ENCODE measurements at regions not wholly inside any gene's neighbourhood (a gene's known extent, or its start where the extent isn't known, plus 50 kb on each side); places are given as distances from the start of the nearest gene placed in this dataset.
"Not testable (repeated sequence)": the region's sequence is repeated elsewhere in the genome, so short reads cannot be mapped to it uniquely, and the experiment has no call there.

- H3K27me3 ChIP-seq (ENCODE audit: insufficient read depth, insufficient read length); H3K9me3 ChIP-seq (ENCODE audit: insufficient read depth, low read length); DNase-seq (ENCODE audit: low read depth, low spot score); H3K9ac ChIP-seq (ENCODE audit: insufficient read length, low read depth); H3K36me3 ChIP-seq (ENCODE audit: insufficient read depth, insufficient read length, low read length); H3K4me1 ChIP-seq (ENCODE audit: insufficient read depth, insufficient read length); H3K4me3 ChIP-seq (ENCODE audit: insufficient read length, low read depth): not testable (repeated sequence)
These were observed 948.6 kb upstream of the TPTE start for GRCh38 chr21:9572782-9573181.

GRCh38 chr21:9573528-9573927 lies 947.9 kb upstream of the TPTE start:
- H3K4me3 ChIP-seq (ENCODE audit: insufficient read length, low read depth); H3K9me3 ChIP-seq (ENCODE audit: insufficient read depth, low read length); H3K4me1 ChIP-seq (ENCODE audit: insufficient read depth, insufficient read length); H3K27me3 ChIP-seq (ENCODE audit: insufficient read depth, insufficient read length); H3K36me3 ChIP-seq (ENCODE audit: insufficient read depth, insufficient read length, low read length); H3K9ac ChIP-seq (ENCODE audit: insufficient read length, low read depth); DNase-seq (ENCODE audit: low read depth, low spot score): not testable (repeated sequence)

GRCh38 chr21:9579275-9579674 lies 942.1 kb upstream of the TPTE start:
- H3K36me3 ChIP-seq (ENCODE audit: insufficient read depth, insufficient read length, low read length); DNase-seq (ENCODE audit: low read depth, low spot score); H3K4me1 ChIP-seq (ENCODE audit: insufficient read depth, insufficient read length); H3K9ac ChIP-seq (ENCODE audit: insufficient read length, low read depth); H3K9me3 ChIP-seq (ENCODE audit: insufficient read depth, low read length); H3K27me3 ChIP-seq (ENCODE audit: insufficient read depth, insufficient read length); H3K4me3 ChIP-seq (ENCODE audit: insufficient read length, low read depth): not testable (repeated sequence)

GRCh38 chr21:9587941-9588340 lies 933.4 kb upstream of the TPTE start:
- not testable (repeated sequence) for H3K9me3 ChIP-seq (ENCODE audit: insufficient read depth, low read length); H3K9ac ChIP-seq (ENCODE audit: insufficient read length, low read depth); H3K36me3 ChIP-seq (ENCODE audit: insufficient read depth, insufficient read length, low read length); H3K4me3 ChIP-seq (ENCODE audit: insufficient read length, low read depth); H3K4me1 ChIP-seq (ENCODE audit: insufficient read depth, insufficient read length); DNase-seq (ENCODE audit: low read depth, low spot score); H3K27me3 ChIP-seq (ENCODE audit: insufficient read depth, insufficient read length)

GRCh38 chr21:9592591-9592990 lies 928.8 kb upstream of the TPTE start:
- not testable (repeated sequence) for H3K36me3 ChIP-seq (ENCODE audit: insufficient read depth, insufficient read length, low read length); H3K4me3 ChIP-seq (ENCODE audit: insufficient read length, low read depth); H3K9ac ChIP-seq (ENCODE audit: insufficient read length, low read depth)

GRCh38 chr21:9593646-9594045 lies 927.7 kb upstream of the TPTE start:
- not testable (repeated sequence) for DNase-seq (ENCODE audit: low read depth, low spot score); H3K36me3 ChIP-seq (ENCODE audit: insufficient read depth, insufficient read length, low read length); H3K4me3 ChIP-seq (ENCODE audit: insufficient read length, low read depth); H3K9me3 ChIP-seq (ENCODE audit: insufficient read depth, low read length); H3K4me1 ChIP-seq (ENCODE audit: insufficient read depth, insufficient read length); H3K27me3 ChIP-seq (ENCODE audit: insufficient read depth, insufficient read length); H3K9ac ChIP-seq (ENCODE audit: insufficient read length, low read depth)

More at GRCh38 chr21:9592591-9592990, 928.8 kb upstream of the TPTE start:
- not testable (repeated sequence) for DNase-seq (ENCODE audit: low read depth, low spot score); H3K4me1 ChIP-seq (ENCODE audit: insufficient read depth, insufficient read length); H3K9me3 ChIP-seq (ENCODE audit: insufficient read depth, low read length); H3K27me3 ChIP-seq (ENCODE audit: insufficient read depth, insufficient read length)

- H3K4me3 ChIP-seq (ENCODE audit: insufficient read length, low read depth); DNase-seq (ENCODE audit: low read depth, low spot score); H3K27me3 ChIP-seq (ENCODE audit: insufficient read depth, insufficient read length); H3K9ac ChIP-seq (ENCODE audit: insufficient read length, low read depth); H3K36me3 ChIP-seq (ENCODE audit: insufficient read depth, insufficient read length, low read length); H3K4me1 ChIP-seq (ENCODE audit: insufficient read depth, insufficient read length); H3K9me3 ChIP-seq (ENCODE audit: insufficient read depth, low read length): not testable (repeated sequence)
These were observed 907.4 kb upstream of the TPTE start for GRCh38 chr21:9614011-9614410.

GRCh38 chr21:9621121-9621793 lies 900.1 kb upstream of the TPTE start:
- H3K4me1 ChIP-seq (ENCODE audit: insufficient read depth, insufficient read length); H3K9ac ChIP-seq (ENCODE audit: insufficient read length, low read depth); H3K36me3 ChIP-seq (ENCODE audit: insufficient read depth, insufficient read length, low read length); H3K9me3 ChIP-seq (ENCODE audit: insufficient read depth, low read length); DNase-seq (ENCODE audit: low read depth, low spot score); H3K4me3 ChIP-seq (ENCODE audit: insufficient read length, low read depth); H3K27me3 ChIP-seq (ENCODE audit: insufficient read depth, insufficient read length): not testable (repeated sequence)

GRCh38 chr21:9628051-9628450 lies 893.3 kb upstream of the TPTE start:
- not testable (repeated sequence) for H3K9ac ChIP-seq (ENCODE audit: insufficient read length, low read depth); H3K27me3 ChIP-seq (ENCODE audit: insufficient read depth, insufficient read length); H3K36me3 ChIP-seq (ENCODE audit: insufficient read depth, insufficient read length, low read length); H3K4me3 ChIP-seq (ENCODE audit: insufficient read length, low read depth); H3K4me1 ChIP-seq (ENCODE audit: insufficient read depth, insufficient read length); H3K9me3 ChIP-seq (ENCODE audit: insufficient read depth, low read length); DNase-seq (ENCODE audit: low read depth, low spot score)

- H3K9me3 ChIP-seq (ENCODE audit: insufficient read depth, low read length); DNase-seq (ENCODE audit: low read depth, low spot score); H3K27me3 ChIP-seq (ENCODE audit: insufficient read depth, insufficient read length); H3K36me3 ChIP-seq (ENCODE audit: insufficient read depth, insufficient read length, low read length); H3K4me1 ChIP-seq (ENCODE audit: insufficient read depth, insufficient read length); H3K4me3 ChIP-seq (ENCODE audit: insufficient read length, low read depth); H3K9ac ChIP-seq (ENCODE audit: insufficient read length, low read depth): not testable (repeated sequence)
These were observed 874.0 kb upstream of the TPTE start for GRCh38 chr21:9647409-9647808.

GRCh38 chr21:9648331-9648730 lies 873.1 kb upstream of the TPTE start:
- not testable (repeated sequence) for DNase-seq (ENCODE audit: low read depth, low spot score); H3K4me3 ChIP-seq (ENCODE audit: insufficient read length, low read depth); H3K9me3 ChIP-seq (ENCODE audit: insufficient read depth, low read length); H3K4me1 ChIP-seq (ENCODE audit: insufficient read depth, insufficient read length); H3K27me3 ChIP-seq (ENCODE audit: insufficient read depth, insufficient read length); H3K36me3 ChIP-seq (ENCODE audit: insufficient read depth, insufficient read length, low read length); H3K9ac ChIP-seq (ENCODE audit: insufficient read length, low read depth)

GRCh38 chr21:9648947-9649720 lies 872.2 kb upstream of the TPTE start:
- not testable (repeated sequence) for H3K9ac ChIP-seq (ENCODE audit: insufficient read length, low read depth); H3K36me3 ChIP-seq (ENCODE audit: insufficient read depth, insufficient read length, low read length); H3K27me3 ChIP-seq (ENCODE audit: insufficient read depth, insufficient read length); H3K4me1 ChIP-seq (ENCODE audit: insufficient read depth, insufficient read length); H3K4me3 ChIP-seq (ENCODE audit: insufficient read length, low read depth); H3K9me3 ChIP-seq (ENCODE audit: insufficient read depth, low read length); DNase-seq (ENCODE audit: low read depth, low spot score)
